ENCODE measurements at regions not wholly inside any gene's neighbourhood (a gene's known extent, or its start where the extent isn't known, plus 50 kb on each side); places are given as distances from the start of the nearest gene placed in this dataset.

GRCh38 chr22:48609279-48609865 lies 1218.3 kb downstream of the BRD1 start:
- H3K27ac ChIP-seq (ENCODE audit: low read length), result no peak overlapping the region
- H3K27me3 ChIP-seq (replicated peaks; ENCODE audit: insufficient read depth, low read length), result no peaks in the 10 kb centered on the region
- H2AFZ ChIP-seq (ENCODE audit: low read length), result no peak overlapping the region
- H3K9ac ChIP-seq (ENCODE audit: low read length), result no peak overlapping the region
- H3K36me3 ChIP-seq (replicated peaks; ENCODE audit: insufficient read depth, low read length), result no peaks in the 10 kb centered on the region
- no peaks in the 10 kb centered on the region for H4K20me1 ChIP-seq (ENCODE audit: insufficient read depth, low read length)
- H3K4me3 ChIP-seq (ENCODE audit: low read length), result no peak overlapping the region
- no peaks in the 10 kb centered on the region for H3K9me3 ChIP-seq (replicated peaks; ENCODE audit: insufficient read depth, low read length)
- peaks cover 38% of the 10 kb centered on the region for H3K79me2 ChIP-seq (ENCODE audit: low read length)
- DNase-seq, result no peak
- H3K4me1 ChIP-seq (ENCODE audit: low read length), result peaks cover 5% of the 10 kb centered on the region
- no peak overlapping the region for H3K4me2 ChIP-seq (ENCODE audit: low read depth, low read length)
- H3K9me2 ChIP-seq (replicated peaks; ENCODE audit: insufficient read depth, low read length), result no peaks in the 10 kb centered on the region
- H3F3A ChIP-seq (ENCODE audit: insufficient read depth, low read length), result no peaks in the 10 kb centered on the region
- TF ChIP-seq CTCF (IDR thresholded peaks at IDR 0.05; ENCODE audit: low read length) (no peak), EZH2 (optimal IDR thresholded peaks at IDR 0.05; ENCODE audit: low read depth, low read length) (no peak), EZH2phosphoT487 (IDR thresholded peaks at IDR 0.05; ENCODE audit: low read length) (no peak)

DNA sequence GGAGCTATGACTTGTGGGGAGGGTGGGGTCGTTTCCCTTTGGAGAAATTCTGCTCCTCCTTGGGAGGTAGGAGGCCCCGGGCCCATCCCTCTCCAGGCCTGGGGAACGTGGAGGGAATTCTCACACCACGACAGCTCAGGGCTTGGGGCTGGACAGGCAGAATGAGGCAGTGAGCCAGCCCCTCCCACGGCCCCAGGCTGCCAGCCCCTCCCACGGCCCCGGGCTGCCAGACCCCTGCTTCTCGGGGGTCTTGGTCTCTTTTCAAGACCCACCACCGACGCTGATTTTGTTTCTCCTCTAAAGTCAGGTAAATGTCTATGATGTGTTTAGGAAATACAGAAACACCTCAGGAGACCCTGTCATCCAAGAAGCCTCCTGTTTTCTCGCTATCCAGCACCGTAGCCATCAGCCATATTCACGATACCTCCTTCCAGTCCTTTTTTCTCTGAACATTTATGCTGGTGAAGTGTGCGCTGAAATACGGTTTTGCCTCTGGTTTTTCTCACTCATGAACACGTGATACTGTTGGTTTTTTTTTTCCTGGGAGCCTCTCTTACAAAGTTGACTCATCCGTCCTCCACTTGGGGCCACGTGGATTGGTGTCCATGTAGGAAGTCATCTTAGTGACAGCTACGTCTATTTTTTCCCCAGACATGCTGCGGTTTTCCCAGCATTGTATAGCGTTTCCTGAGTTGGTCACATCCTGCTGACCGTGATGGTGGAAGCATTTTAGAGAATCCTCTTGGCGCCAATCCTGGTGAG lies 1219.6 kb downstream of the BRD1 start:
- Histone ChIP-seq H3K9ac (ENCODE audit: low read length) (no peak overlapping the region), H3K27me3 (replicated peaks; ENCODE audit: insufficient read depth, low read length) (no peaks in the 10 kb centered on the region), H3K9me3 (replicated peaks; ENCODE audit: insufficient read depth, low read length) (no peaks in the 10 kb centered on the region), H3K9me2 (replicated peaks; ENCODE audit: insufficient read depth, low read length) (no peaks in the 10 kb centered on the region), H3K4me3 (ENCODE audit: low read length) (no peak overlapping the region), H3K4me1 (ENCODE audit: low read length) (peaks cover 5% of the 10 kb centered on the region), H3K4me2 (ENCODE audit: low read depth, low read length) (no peak overlapping the region), H3K79me2 (ENCODE audit: low read length) (peaks cover 48% of the 10 kb centered on the region), H3F3A (ENCODE audit: insufficient read depth, low read length) (no peaks in the 10 kb centered on the region), H4K20me1 (ENCODE audit: insufficient read depth, low read length) (no peaks in the 10 kb centered on the region), H3K36me3 (replicated peaks; ENCODE audit: insufficient read depth, low read length) (no peaks in the 10 kb centered on the region), H2AFZ (ENCODE audit: low read length) (no peak overlapping the region), H3K27ac (ENCODE audit: low read length) (no peak overlapping the region)
- no peak for TF ChIP-seq CTCF (IDR thresholded peaks at IDR 0.05; ENCODE audit: low read length)
- no peak for DNase-seq

- Histone ChIP-seq H2AFZ (ENCODE audit: low read length) (no peak overlapping the region), H3K4me3 (ENCODE audit: low read length) (no peak overlapping the region), H3K79me2 (ENCODE audit: low read length) (peaks cover 53% of the 10 kb centered on the region), H3K27me3 (replicated peaks; ENCODE audit: insufficient read depth, low read length) (no peaks in the 10 kb centered on the region), H3K4me1 (ENCODE audit: low read length) (peaks cover 5% of the 10 kb centered on the region), H3K36me3 (replicated peaks; ENCODE audit: insufficient read depth, low read length) (no peaks in the 10 kb centered on the region), H3K27ac (ENCODE audit: low read length) (no peak overlapping the region), H4K20me1 (ENCODE audit: insufficient read depth, low read length) (no peaks in the 10 kb centered on the region), H3K9ac (ENCODE audit: low read length) (no peak overlapping the region), H3F3A (ENCODE audit: insufficient read depth, low read length) (no peaks in the 10 kb centered on the region), H3K9me3 (replicated peaks; ENCODE audit: insufficient read depth, low read length) (no peaks in the 10 kb centered on the region), H3K4me2 (ENCODE audit: low read depth, low read length) (no peak overlapping the region), H3K9me2 (replicated peaks; ENCODE audit: insufficient read depth, low read length) (no peaks in the 10 kb centered on the region)
- no peak for DNase-seq
- TF ChIP-seq EZH2phosphoT487 (IDR thresholded peaks at IDR 0.05; ENCODE audit: low read length) (no peak), CTCF (IDR thresholded peaks at IDR 0.05; ENCODE audit: low read length) (no peak), EZH2 (optimal IDR thresholded peaks at IDR 0.05; ENCODE audit: low read depth, low read length) (no peak)
Observed at GRCh38 chr22:48606684-48607307, 1220.9 kb downstream of the BRD1 start.

Measured in MM.1S (cell line).